K562 (cell line): ENCODE measurements at regions not wholly inside any gene's neighbourhood (a gene's known extent, or its start where the extent isn't known, plus 50 kb on each side); places are given as distances from the start of the nearest gene placed in this dataset.

ENCODE experiments used
- ATAC-seq: fragments of 200-7000 bp; cut with Tn5 transposase; 3 replicates; pipeline ENCODE4 v1.9.1; 2020; ENCODE audit warnings: moderate library complexity
- BruUV-seq: library from RNA; stranded (reverse); fragments of 400-500 nt; replicated peaks from 2 replicates; lab custom pipeline; 2021; lab: Mats Ljungman, UMichigan
- CTCF ChIA-PET: fragments of 300-600 bp; formaldehyde crosslinking; extraction: SDS; loops from one replicate; lab custom pipeline; 2021; ENCODE audit warnings: low intra/inter-chr PET ratio; lab: Yijun Ruan, JAX
- POLR2A ChIA-PET: fragments of 300-600, 350-650 bp; sonication (Branson Sonifier 250); formaldehyde crosslinking; extraction: SDS; loops from one replicate; lab custom pipeline; 2021; ENCODE audit warnings: antibody characterized with exemption, inconsistent platforms; lab: Yijun Ruan, JAX
- DNase-seq, 4 experiments: peaks; one replicate each; pipeline versions ENCODE4 v3.0.0 to v3.0.0-alpha.2; 2011 to 2018; ENCODE audit warnings: low spot score in 3 of 4, mixed read lengths in 3 of 4; ENCODE audit errors: extremely low read depth in 1 of 4
- FAIRE-seq: peaks from 2 replicates; lab custom pipeline; 2011; peaks lifted over from hg19 to GRCh38; lab: Jason Lieb, UNC
- H2AFZ ChIP-seq: 2 replicates; pipeline ENCODE4 v1.6.0; 2011; ENCODE audit warnings: low read depth, low read length, control low read depth, inconsistent platforms
- H3K27ac ChIP-seq: fragments of 200-600 bp; 3 replicates; pipeline ENCODE4 v1.8.0; 2011; ENCODE audit warnings: low read depth, mild to moderate bottlenecking, control low read depth, inconsistent platforms, low read length, moderate library complexity, mixed read lengths; ENCODE audit errors: extremely low read depth
- H3K27me3 ChIP-seq, 2 experiments: fragments of 300-600 bp in 1 of 2; 2 replicates in 1 of 2; 3 replicates in 1 of 2; pipeline versions ENCODE4 v1.6.0 to v1.8.0; 2011; ENCODE audit warnings: inconsistent platforms in 2 of 2, low read length in 2 of 2, mild to moderate bottlenecking in 1 of 2, mixed read lengths in 1 of 2, moderate library complexity in 1 of 2; ENCODE audit not compliant: control insufficient read depth in 2 of 2, insufficient read depth in 2 of 2
- H3K36me3 ChIP-seq: fragments of 300-600 bp; 3 replicates; pipeline ENCODE4 v1.8.0; 2011; ENCODE audit warnings: mild to moderate bottlenecking, low read length, inconsistent platforms; ENCODE audit not compliant: control insufficient read depth, insufficient read depth
- H3K4me1 ChIP-seq, 2 experiments: fragments of 200-600 bp in 1 of 2; replicated peaks in 1 of 2; 2 replicates in 1 of 2; 3 replicates in 1 of 2; pipeline versions ENCODE4 v1.5.1 to v1.8.0; 2011; ENCODE audit warnings: inconsistent platforms in 2 of 2, low read length in 2 of 2, mild to moderate bottlenecking in 1 of 2, mixed read lengths in 1 of 2, moderate library complexity in 1 of 2; ENCODE audit not compliant: control insufficient read depth in 2 of 2, insufficient read depth in 2 of 2
- H3K4me2 ChIP-seq: 2 replicates; pipeline ENCODE4 v1.6.1; 2011; ENCODE audit warnings: low read length, control low read depth, inconsistent platforms, mixed read lengths; ENCODE audit not compliant: insufficient read depth
- H3K4me3 ChIP-seq: fragments of 200-600 bp; sonication (generic), shearing (Covaris generic); 2 replicates; pipeline ENCODE4 v1.5.1; 2016; ENCODE audit warnings: control low read depth, inconsistent platforms
- H3K79me2 ChIP-seq: fragments of 200-600 bp; 3 replicates; pipeline ENCODE4 v1.8.0; 2011; ENCODE audit warnings: low read length, inconsistent platforms; ENCODE audit not compliant: control insufficient read depth, insufficient read depth
- H3K9ac ChIP-seq, 2 experiments: 2 replicates each; pipeline versions ENCODE4 v1.6.0 to v1.6.1; 2011; ENCODE audit warnings: low read depth in 2 of 2, low read length in 2 of 2, control low read depth in 1 of 2, inconsistent platforms in 1 of 2, mild to moderate bottlenecking in 1 of 2, mixed read lengths in 1 of 2; ENCODE audit not compliant: insufficient read depth in 1 of 2
- H3K9me1 ChIP-seq: one replicate; pipeline ENCODE4 v1.6.0; 2011; ENCODE audit warnings: inconsistent platforms, mild to moderate bottlenecking, low read length, moderate library complexity; ENCODE audit not compliant: control insufficient read depth, insufficient read depth
- H3K9me3 ChIP-seq: replicated peaks from 2 replicates; pipeline ENCODE4 v1.5.1; 2011; ENCODE audit warnings: low read depth, low read length, inconsistent platforms; ENCODE audit not compliant: control insufficient read depth, insufficient read depth
- H4K20me1 ChIP-seq: replicated peaks from 2 replicates; pipeline ENCODE4 v1.6.1; 2011; ENCODE audit warnings: low read length, inconsistent platforms, mixed read lengths; ENCODE audit not compliant: control insufficient read depth, insufficient read depth
- FOXJ3 ChIP-seq: sonication (generic); formaldehyde crosslinking; IDR thresholded peaks from 2 replicates; pipeline ENCODE4 v1.4.0; 2020; ENCODE audit warnings: mild to moderate bottlenecking, missing genetic modification reagents
- HDAC6 ChIP-seq: IDR thresholded peaks from 2 replicates; pipeline ENCODE4 v1.6.1; 2012; ENCODE audit warnings: low read depth, mild to moderate bottlenecking, control low read depth, inconsistent platforms, low read length, moderate library complexity
- MAFG ChIP-seq: fragments of 450-650 bp; conservative IDR thresholded peaks from 2 replicates; pipeline ENCODE4 v1.6.1; 2016; ENCODE audit warnings: missing genetic modification characterization, missing compliant biosample characterization
- MYNN ChIP-seq, 2 experiments: sonication (generic); formaldehyde crosslinking in 1 of 2; IDR thresholded peaks; 2 replicates each; pipeline versions ENCODE4 v1.5.0 to v1.6.1; 2016 to 2020; ENCODE audit warnings: antibody characterized with exemption in 1 of 2, missing genetic modification reagents in 1 of 2
- NFE2 ChIP-seq: IDR thresholded peaks from 2 replicates; pipeline ENCODE4 v1.6.1; 2014; ENCODE audit warnings: antibody characterized with exemption, low read depth
- PRPF4 ChIP-seq: fragments of 200-400 bp; formaldehyde crosslinking; IDR thresholded peaks from one replicate; pipeline ENCODE4 v1.6.1; 2017; ENCODE audit warnings: low read length, low read depth, mild to moderate bottlenecking; ENCODE audit not compliant: insufficient read depth, poor library complexity, severe bottlenecking
- SRSF3 ChIP-seq: fragments of 200-400 bp; formaldehyde crosslinking; IDR thresholded peaks from 2 replicates; pipeline ENCODE4 v1.6.1; 2016; ENCODE audit warnings: mild to moderate bottlenecking, low read length, moderate library complexity; ENCODE audit not compliant: insufficient read depth
- TFAM ChIP-seq: fragments of 250-450 bp; sonication (Bioruptor Pico); conservative IDR thresholded peaks from 2 replicates; pipeline ENCODE4 v1.5.0; 2021; ENCODE audit warnings: mild to moderate bottlenecking, moderate library complexity
- U2AF1 ChIP-seq: fragments of 200-400 bp; formaldehyde crosslinking; optimal IDR thresholded peaks from 2 replicates; pipeline ENCODE3; 2017; ENCODE audit warnings: mild to moderate bottlenecking, low read depth, low read length, moderate library complexity
- ZBTB8A ChIP-seq: fragments of 450-650 bp; IDR thresholded peaks from 2 replicates; pipeline ENCODE4 v1.6.1; 2018; ENCODE audit warnings: mild to moderate bottlenecking, moderate library complexity; ENCODE audit not compliant: partially characterized antibody
- ZNF41 ChIP-seq: fragments of 250-450 bp; sonication (Bioruptor Pico); conservative IDR thresholded peaks from 2 replicates; pipeline ENCODE4 v1.4.0; 2020; ENCODE audit warnings: mild to moderate bottlenecking
- WGBS: fragments of 100-300 bp; shearing (Covaris generic); methylation state at CpG from one replicate; pipeline ENCODE4 v1.1.6; 2016; ENCODE audit warnings: low coverage, mixed read lengths; ENCODE audit not compliant: insufficient coverage; ENCODE audit errors: missing lambda C conversion rate; 5-methylcytosine and 5-hydroxymethylcytosine counted together
- in situ Hi-C: fragments of 300-500 bp; cut with MboI; formaldehyde crosslinking; loops from 4 replicates; pipeline ENCODE4 v1.15.0; 2018; ENCODE audit warnings: inconsistent platforms, mixed read lengths
- intact Hi-C: fragments of 100-400 bp; cut with micrococcal nuclease; formaldehyde crosslinking; loops from 2 replicates; pipeline ENCODE4 v1.14.2; 2022
- TF ChIP-seq, protein P1 (sequence below): fragments of 450-650 bp; formaldehyde crosslinking; conservative IDR thresholded peaks from 2 replicates; pipeline ENCODE4 v1.4.0; 2022; ENCODE audit warnings: mild to moderate bottlenecking, missing genetic modification characterization
- TF ChIP-seq, protein P2 (sequence below), 2 experiments: fragments of 450-650 bp in 1 of 2; sonication (generic) in 1 of 2; formaldehyde crosslinking in 1 of 2; IDR thresholded peaks in 1 of 2; conservative IDR thresholded peaks in 1 of 2; 2 replicates each; pipeline versions ENCODE4 v1.6.1 to v1.8.1; 2016 to 2023; ENCODE audit warnings: mild to moderate bottlenecking in 2 of 2, moderate library complexity in 2 of 2, inconsistent platforms in 1 of 2, missing genetic modification reagents in 1 of 2
- TF ChIP-seq, protein P3 (sequence below): sonication (generic); formaldehyde crosslinking; IDR thresholded peaks from 2 replicates; pipeline ENCODE4 v1.8.0; 2022; ENCODE audit warnings: mild to moderate bottlenecking, missing genetic modification reagents

DNA sequence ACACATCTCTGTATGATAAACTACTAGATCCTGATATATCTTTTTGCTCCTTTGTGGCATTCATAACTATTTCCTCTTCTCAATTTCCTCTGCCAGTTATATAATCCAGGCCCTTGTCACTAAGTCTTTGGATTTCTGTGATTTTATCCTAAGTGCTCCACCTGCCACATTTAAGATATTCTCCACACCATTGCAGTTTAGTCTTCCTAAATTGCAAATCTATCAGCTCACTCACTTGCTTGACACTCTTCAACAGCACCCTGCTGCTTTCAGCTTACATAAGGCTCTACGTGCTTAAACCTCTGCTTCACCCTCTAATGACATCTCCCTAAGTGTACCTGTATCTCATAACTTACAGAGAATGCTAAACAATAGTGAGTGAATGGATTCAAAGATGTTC is 1032.2 kb upstream of the SEL1L start:
- FAIRE-seq (no peak), ATAC-seq (no peak), DNase-seq (no peak)
- H3K27me3 ChIP-seq, result no peaks in the 10 kb centered on the region
- no peak overlapping the region for H2AFZ ChIP-seq
- no peak overlapping the region for H3K9ac ChIP-seq
- no peak overlapping the region for H3K4me3 ChIP-seq
- H3K27ac ChIP-seq, result no peak overlapping the region
- H3K9me3 ChIP-seq, result no peaks in the 10 kb centered on the region
- ChIA-PET CTCF (no interaction called here), POLR2A (no interaction called here)
- no peaks in the 10 kb centered on the region for H4K20me1 ChIP-seq
- WGBS, result 0% methylated on average over 1 of the region's 1 CpG
- H3K4me1 ChIP-seq, result no peaks in the 10 kb centered on the region
- intact Hi-C loops (no loop called here), in situ Hi-C loops (no loop called here)
- no peaks in the 10 kb centered on the region for H3K9me1 ChIP-seq
- H3K36me3 ChIP-seq, result no peaks in the 10 kb centered on the region
- no peaks in the 10 kb centered on the region for H3K79me2 ChIP-seq
- no peak overlapping the region for H3K4me2 ChIP-seq
- no peak for TF ChIP-seq MYNN (IDR thresholded peaks at IDR 0.05)
- TF ChIP-seq MYNN (CRISPR knock-in tag; IDR thresholded peaks at IDR 0.05), result no peak
- TF ChIP-seq NFE2, result no peak
- no TSS peak for BruUV-seq

DNA sequence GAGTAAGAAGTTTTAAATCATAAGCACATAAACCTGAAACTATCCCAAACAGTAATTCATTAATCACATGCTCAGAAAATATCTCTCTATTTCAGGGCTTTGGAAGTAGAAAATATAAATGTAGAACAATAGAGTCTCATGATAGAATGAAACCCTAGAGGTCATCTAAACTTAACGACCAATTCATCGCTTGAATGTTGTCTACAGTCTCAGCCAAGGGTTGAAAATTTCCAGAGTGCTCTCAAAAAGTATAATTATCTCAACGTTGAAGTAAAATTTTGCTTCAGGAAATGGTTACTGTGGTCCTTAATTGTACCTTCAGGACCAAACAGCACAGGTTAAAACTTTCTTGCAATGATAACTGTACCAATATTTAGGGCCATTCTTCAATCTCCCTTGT is 1053.6 kb upstream of the SEL1L start:
- Histone ChIP-seq H4K20me1 (no peaks in the 10 kb centered on the region), H3K36me3 (no peaks in the 10 kb centered on the region), H3K79me2 (no peaks in the 10 kb centered on the region), H3K9me1 (no peaks in the 10 kb centered on the region), H3K4me1 (no peaks in the 10 kb centered on the region), H3K27ac (no peak overlapping the region), H3K27me3 (no peaks in the 10 kb centered on the region), H2AFZ (no peak overlapping the region), H3K4me3 (no peak overlapping the region), H3K4me2 (no peak overlapping the region), H3K9ac (no peak overlapping the region), H3K9me3 (no peaks in the 10 kb centered on the region; the same call in 1 of the 2 replicates)
- intact Hi-C loops, result no loop called here
- POLR2A ChIA-PET, result no interaction called here
- BruUV-seq, result no TSS peak
- ATAC-seq (no peak), DNase-seq (no peak), FAIRE-seq (no peak)
- CTCF ChIA-PET, result no interaction called here
- in situ Hi-C loops, result no loop called here
- WGBS, result 0% methylated on average over 3 of the region's 3 CpGs
- TF ChIP-seq SRSF3, result no peak
- TF ChIP-seq MAFG (tag), result no peak
- no peak for TF ChIP-seq ZNF41 (CRISPR knock-in tag)
- TF ChIP-seq, protein P1, sequence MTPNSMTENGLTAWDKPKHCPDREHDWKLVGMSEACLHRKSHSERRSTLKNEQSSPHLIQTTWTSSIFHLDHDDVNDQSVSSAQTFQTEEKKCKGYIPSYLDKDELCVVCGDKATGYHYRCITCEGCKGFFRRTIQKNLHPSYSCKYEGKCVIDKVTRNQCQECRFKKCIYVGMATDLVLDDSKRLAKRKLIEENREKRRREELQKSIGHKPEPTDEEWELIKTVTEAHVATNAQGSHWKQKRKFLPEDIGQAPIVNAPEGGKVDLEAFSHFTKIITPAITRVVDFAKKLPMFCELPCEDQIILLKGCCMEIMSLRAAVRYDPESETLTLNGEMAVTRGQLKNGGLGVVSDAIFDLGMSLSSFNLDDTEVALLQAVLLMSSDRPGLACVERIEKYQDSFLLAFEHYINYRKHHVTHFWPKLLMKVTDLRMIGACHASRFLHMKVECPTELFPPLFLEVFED (CRISPR knock-in tag), result no peak
- TF ChIP-seq, protein P2, sequence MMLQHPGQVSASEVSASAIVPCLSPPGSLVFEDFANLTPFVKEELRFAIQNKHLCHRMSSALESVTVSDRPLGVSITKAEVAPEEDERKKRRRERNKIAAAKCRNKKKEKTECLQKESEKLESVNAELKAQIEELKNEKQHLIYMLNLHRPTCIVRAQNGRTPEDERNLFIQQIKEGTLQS (IDR thresholded peaks at IDR 0.05), result no peak
- TF ChIP-seq, protein P2 (CRISPR knock-in tag; conservative IDR thresholded peaks at IDR 0.05), result no peak
- no peak for TF ChIP-seq TFAM
- TF ChIP-seq PRPF4, result no peak
- TF ChIP-seq, protein P3, sequence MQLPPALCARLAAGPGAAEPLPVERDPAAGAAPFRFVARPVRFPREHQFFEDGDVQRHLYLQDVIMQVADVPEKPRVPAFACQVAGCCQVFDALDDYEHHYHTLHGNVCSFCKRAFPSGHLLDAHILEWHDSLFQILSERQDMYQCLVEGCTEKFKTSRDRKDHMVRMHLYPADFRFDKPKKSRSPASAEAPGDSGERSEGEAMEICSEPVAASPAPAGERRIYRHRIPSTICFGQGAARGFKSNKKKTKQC (CRISPR knock-in tag), result no peak
- TF ChIP-seq HDAC6, result no peak
- TF ChIP-seq FOXJ3 (CRISPR knock-in tag), result no peak
- TF ChIP-seq ZBTB8A, result no peak
- TF ChIP-seq U2AF1, result no peak
